K562 (cell line): ENCODE measurements at regions not wholly inside any gene's neighbourhood (a gene's known extent, or its start where the extent isn't known, plus 50 kb on each side); places are given as distances from the start of the nearest gene placed in this dataset.

Experiments used
- ATAC-seq: fragments of 200-7000 bp; cut with Tn5 transposase; 3 replicates; pipeline ENCODE4 v1.9.1; 2020; ENCODE audit warnings: moderate library complexity
- BruUV-seq: library from RNA; stranded (reverse); fragments of 400-500 nt; replicated peaks from 2 replicates; lab custom pipeline; 2021; lab: Mats Ljungman, UMichigan
- CTCF ChIA-PET: fragments of 300-600 bp; formaldehyde crosslinking; extraction: SDS; loops from one replicate; lab custom pipeline; 2021; ENCODE audit warnings: low intra/inter-chr PET ratio; lab: Yijun Ruan, JAX
- POLR2A ChIA-PET: fragments of 300-600, 350-650 bp; sonication (Branson Sonifier 250); formaldehyde crosslinking; extraction: SDS; loops from one replicate; lab custom pipeline; 2021; ENCODE audit warnings: antibody characterized with exemption, inconsistent platforms; lab: Yijun Ruan, JAX
- DNase-seq, 4 experiments: peaks; one replicate each; pipeline versions ENCODE4 v3.0.0 to v3.0.0-alpha.2; 2011 to 2018; ENCODE audit warnings: low spot score in 3 of 4, mixed read lengths in 3 of 4; ENCODE audit errors: extremely low read depth in 1 of 4
- FAIRE-seq: peaks from 2 replicates; lab custom pipeline; 2011; peaks lifted over from hg19 to GRCh38; lab: Jason Lieb, UNC
- H2AFZ ChIP-seq: 2 replicates; pipeline ENCODE4 v1.6.0; 2011; ENCODE audit warnings: low read depth, low read length, control low read depth, inconsistent platforms
- H3K27ac ChIP-seq: fragments of 200-600 bp; 3 replicates; pipeline ENCODE4 v1.8.0; 2011; ENCODE audit warnings: low read depth, mild to moderate bottlenecking, control low read depth, inconsistent platforms, low read length, moderate library complexity, mixed read lengths; ENCODE audit errors: extremely low read depth
- H3K27me3 ChIP-seq, 2 experiments: fragments of 300-600 bp in 1 of 2; 2 replicates in 1 of 2; 3 replicates in 1 of 2; pipeline versions ENCODE4 v1.6.0 to v1.8.0; 2011; ENCODE audit warnings: inconsistent platforms in 2 of 2, low read length in 2 of 2, mild to moderate bottlenecking in 1 of 2, mixed read lengths in 1 of 2, moderate library complexity in 1 of 2; ENCODE audit not compliant: control insufficient read depth in 2 of 2, insufficient read depth in 2 of 2
- H3K36me3 ChIP-seq: fragments of 300-600 bp; 3 replicates; pipeline ENCODE4 v1.8.0; 2011; ENCODE audit warnings: mild to moderate bottlenecking, low read length, inconsistent platforms; ENCODE audit not compliant: control insufficient read depth, insufficient read depth
- H3K4me1 ChIP-seq, 2 experiments: fragments of 200-600 bp in 1 of 2; replicated peaks in 1 of 2; 2 replicates in 1 of 2; 3 replicates in 1 of 2; pipeline versions ENCODE4 v1.5.1 to v1.8.0; 2011; ENCODE audit warnings: inconsistent platforms in 2 of 2, low read length in 2 of 2, mild to moderate bottlenecking in 1 of 2, mixed read lengths in 1 of 2, moderate library complexity in 1 of 2; ENCODE audit not compliant: control insufficient read depth in 2 of 2, insufficient read depth in 2 of 2
- H3K4me2 ChIP-seq: 2 replicates; pipeline ENCODE4 v1.6.1; 2011; ENCODE audit warnings: low read length, control low read depth, inconsistent platforms, mixed read lengths; ENCODE audit not compliant: insufficient read depth
- H3K4me3 ChIP-seq: fragments of 200-600 bp; sonication (generic), shearing (Covaris generic); 2 replicates; pipeline ENCODE4 v1.5.1; 2016; ENCODE audit warnings: control low read depth, inconsistent platforms
- H3K79me2 ChIP-seq: fragments of 200-600 bp; 3 replicates; pipeline ENCODE4 v1.8.0; 2011; ENCODE audit warnings: low read length, inconsistent platforms; ENCODE audit not compliant: control insufficient read depth, insufficient read depth
- H3K9ac ChIP-seq, 2 experiments: 2 replicates each; pipeline versions ENCODE4 v1.6.0 to v1.6.1; 2011; ENCODE audit warnings: low read depth in 2 of 2, low read length in 2 of 2, control low read depth in 1 of 2, inconsistent platforms in 1 of 2, mild to moderate bottlenecking in 1 of 2, mixed read lengths in 1 of 2; ENCODE audit not compliant: insufficient read depth in 1 of 2
- H3K9me1 ChIP-seq: one replicate; pipeline ENCODE4 v1.6.0; 2011; ENCODE audit warnings: inconsistent platforms, mild to moderate bottlenecking, low read length, moderate library complexity; ENCODE audit not compliant: control insufficient read depth, insufficient read depth
- H3K9me3 ChIP-seq: replicated peaks from 2 replicates; pipeline ENCODE4 v1.5.1; 2011; ENCODE audit warnings: low read depth, low read length, inconsistent platforms; ENCODE audit not compliant: control insufficient read depth, insufficient read depth
- H4K20me1 ChIP-seq: replicated peaks from 2 replicates; pipeline ENCODE4 v1.6.1; 2011; ENCODE audit warnings: low read length, inconsistent platforms, mixed read lengths; ENCODE audit not compliant: control insufficient read depth, insufficient read depth
- BRF1 ChIP-seq: IDR thresholded peaks from 3 replicates; pipeline ENCODE4 v1.6.1; 2011; ENCODE audit warnings: borderline replicate concordance, mild to moderate bottlenecking; ENCODE audit not compliant: insufficient read length; ENCODE audit errors: extremely low read depth
- CTBP1 ChIP-seq: fragments of 450-650 bp; IDR thresholded peaks from 2 replicates; pipeline ENCODE4 v1.6.1; 2016; ENCODE audit warnings: borderline replicate concordance
- ELF4 ChIP-seq: fragments of 450-650 bp; formaldehyde crosslinking; IDR thresholded peaks from 2 replicates; pipeline ENCODE4 v1.4.0; 2022; ENCODE audit warnings: missing genetic modification characterization
- ESRRB ChIP-seq: fragments of 250-450 bp; sonication (Bioruptor Pico); IDR thresholded peaks from 2 replicates; pipeline ENCODE4 v1.5.0; 2020; ENCODE audit warnings: mild to moderate bottlenecking, moderate library complexity, borderline replicate concordance
- HMG20A ChIP-seq: fragments of 450-650 bp; formaldehyde crosslinking; conservative IDR thresholded peaks from 2 replicates; pipeline ENCODE4 v1.4.0; 2020; ENCODE audit warnings: mild to moderate bottlenecking, mixed read lengths
- LEF1 ChIP-seq: fragments of 450-650 bp; IDR thresholded peaks from 2 replicates; pipeline ENCODE4 v1.6.1; 2016; ENCODE audit warnings: mild to moderate bottlenecking
- MEIS2 ChIP-seq: fragments of 450-650 bp; IDR thresholded peaks from 2 replicates; pipeline ENCODE4 v1.6.1; 2014; ENCODE audit warnings: mild to moderate bottlenecking; ENCODE audit not compliant: partially characterized antibody
- MTA2 ChIP-seq: fragments of 450-650 bp; IDR thresholded peaks from 2 replicates; pipeline ENCODE4 v1.6.1; 2016; ENCODE audit warnings: low read depth
- PHF8 ChIP-seq: fragments of 200-600 bp; sonication (generic); IDR thresholded peaks from 2 replicates; pipeline ENCODE4 v1.6.1; 2012; ENCODE audit warnings: mixed run types, mild to moderate bottlenecking, inconsistent platforms, low read length, moderate library complexity, borderline replicate concordance
- PTBP1 ChIP-seq: fragments of 200-400 bp; formaldehyde crosslinking; IDR thresholded peaks from 2 replicates; pipeline ENCODE4 v1.6.1; 2017; ENCODE audit warnings: low read depth, low read length
- RBM25 ChIP-seq: fragments of 200-400 bp; formaldehyde crosslinking; IDR thresholded peaks from 2 replicates; pipeline ENCODE4 v1.6.1; 2018; ENCODE audit warnings: low read length, low read depth, moderate library complexity; ENCODE audit not compliant: severe bottlenecking
- SMARCA5 ChIP-seq: fragments of 450-650 bp; IDR thresholded peaks from 2 replicates; pipeline ENCODE4 v1.6.1; 2016
- TCF3 ChIP-seq: sonication (generic); formaldehyde crosslinking; IDR thresholded peaks from 2 replicates; pipeline ENCODE4 v1.4.0; 2020; ENCODE audit warnings: mild to moderate bottlenecking, missing genetic modification reagents
- TFAM ChIP-seq: fragments of 250-450 bp; sonication (Bioruptor Pico); conservative IDR thresholded peaks from 2 replicates; pipeline ENCODE4 v1.5.0; 2021; ENCODE audit warnings: mild to moderate bottlenecking, moderate library complexity
- ZNF583 ChIP-seq: fragments of 250-450 bp; sonication (Bioruptor Pico); IDR thresholded peaks from 2 replicates; pipeline ENCODE4 v1.4.0; 2020
- WGBS: fragments of 100-300 bp; shearing (Covaris generic); methylation state at CpG from one replicate; pipeline ENCODE4 v1.1.6; 2016; ENCODE audit warnings: low coverage, mixed read lengths; ENCODE audit not compliant: insufficient coverage; ENCODE audit errors: missing lambda C conversion rate; 5-methylcytosine and 5-hydroxymethylcytosine counted together
- in situ Hi-C: fragments of 300-500 bp; cut with MboI; formaldehyde crosslinking; loops from 4 replicates; pipeline ENCODE4 v1.15.0; 2018; ENCODE audit warnings: inconsistent platforms, mixed read lengths
- intact Hi-C: fragments of 100-400 bp; cut with micrococcal nuclease; formaldehyde crosslinking; loops from 2 replicates; pipeline ENCODE4 v1.14.2; 2022
- TF ChIP-seq, protein P1 (sequence below): sonication (generic); formaldehyde crosslinking; IDR thresholded peaks from 2 replicates; pipeline ENCODE4 v1.8.0; 2022; ENCODE audit warnings: mild to moderate bottlenecking, missing genetic modification reagents
- TF ChIP-seq, protein P2 (sequence below): fragments of 250-450 bp; sonication (Bioruptor Pico); IDR thresholded peaks from 2 replicates; pipeline ENCODE4 v1.8.0; 2022; ENCODE audit warnings: moderate library complexity, mild to moderate bottlenecking, inconsistent platforms

DNA sequence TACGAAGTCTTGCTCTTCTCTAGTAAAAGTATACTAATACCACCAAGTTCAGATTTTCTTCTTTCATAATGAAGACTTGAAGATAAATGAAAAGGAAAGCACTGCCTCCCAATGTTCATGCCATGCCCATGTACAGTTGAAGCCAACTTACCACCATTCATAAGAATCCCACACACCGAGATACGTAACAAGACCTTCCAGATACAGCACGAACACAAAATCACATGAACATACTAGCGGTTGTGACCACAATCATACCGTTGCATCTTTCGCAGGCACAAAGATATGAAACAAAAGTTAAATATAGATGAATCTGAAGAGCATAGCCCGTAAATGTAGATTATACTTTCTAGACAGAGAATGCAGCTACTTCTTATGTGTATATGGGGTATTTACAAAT lies 412.5 kb downstream of the CBLN4 start (continued):
- TF ChIP-seq, protein P1, sequence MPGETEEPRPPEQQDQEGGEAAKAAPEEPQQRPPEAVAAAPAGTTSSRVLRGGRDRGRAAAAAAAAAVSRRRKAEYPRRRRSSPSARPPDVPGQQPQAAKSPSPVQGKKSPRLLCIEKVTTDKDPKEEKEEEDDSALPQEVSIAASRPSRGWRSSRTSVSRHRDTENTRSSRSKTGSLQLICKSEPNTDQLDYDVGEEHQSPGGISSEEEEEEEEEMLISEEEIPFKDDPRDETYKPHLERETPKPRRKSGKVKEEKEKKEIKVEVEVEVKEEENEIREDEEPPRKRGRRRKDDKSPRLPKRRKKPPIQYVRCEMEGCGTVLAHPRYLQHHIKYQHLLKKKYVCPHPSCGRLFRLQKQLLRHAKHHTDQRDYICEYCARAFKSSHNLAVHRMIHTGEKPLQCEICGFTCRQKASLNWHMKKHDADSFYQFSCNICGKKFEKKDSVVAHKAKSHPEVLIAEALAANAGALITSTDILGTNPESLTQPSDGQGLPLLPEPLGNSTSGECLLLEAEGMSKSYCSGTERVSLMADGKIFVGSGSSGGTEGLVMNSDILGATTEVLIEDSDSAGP (CRISPR knock-in tag), result no peak
- no peak for TF ChIP-seq PHF8
- TF ChIP-seq TFAM (CRISPR knock-in tag), result no peak
- TF ChIP-seq CTBP1, result no peak
- no peak for TF ChIP-seq MTA2
- no peak for TF ChIP-seq PTBP1
- no peak for TF ChIP-seq RBM25
- TF ChIP-seq, all 486 proteins: peak for 0

DNA sequence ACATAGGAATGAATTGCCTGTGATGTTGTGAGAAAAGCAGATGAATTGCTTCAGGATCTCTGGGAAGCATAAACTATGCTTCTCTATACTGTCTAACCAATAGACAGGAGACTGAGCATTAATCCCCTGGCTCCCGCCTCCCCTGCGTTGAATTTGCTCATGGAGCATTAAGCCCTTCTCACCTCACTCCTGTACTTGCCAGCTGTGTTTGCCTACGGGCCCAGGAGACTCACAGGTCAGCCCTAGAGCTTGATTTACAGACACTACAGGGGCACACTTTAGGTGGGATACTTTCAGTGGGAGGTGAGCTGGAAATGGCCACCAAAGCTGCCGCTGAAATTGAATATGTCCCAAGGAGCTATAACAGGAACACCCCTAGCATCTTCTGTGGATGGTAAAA lies 418.7 kb downstream of the CBLN4 start:
- WGBS, result 0% methylated on average over 4 of the region's 4 CpGs
- ATAC-seq, result no peak
- no peak overlapping the region for H3K27ac ChIP-seq
- ChIA-PET POLR2A (no interaction called here), CTCF (no interaction called here)
- H4K20me1 ChIP-seq, result no peaks in the 10 kb centered on the region
- in situ Hi-C loops, result no loop called here
- H3K4me1 ChIP-seq, result no peaks in the 10 kb centered on the region
- no peaks in the 10 kb centered on the region for H3K79me2 ChIP-seq
- H3K27me3 ChIP-seq, result no peaks in the 10 kb centered on the region
- FAIRE-seq, result no peak
- DNase-seq, result no peak
- no peak overlapping the region for H3K9ac ChIP-seq
- H3K4me2 ChIP-seq, result no peak overlapping the region
- TF ChIP-seq MEIS2 (no peak), HMG20A (CRISPR knock-in tag) (no peak), LEF1 (no peak), SMARCA5 (no peak), ELF4 (CRISPR knock-in tag) (no peak), TCF3 (CRISPR knock-in tag) (no peak), BRF1 (no peak), ESRRB (CRISPR knock-in tag) (no peak), ZNF583 (no peak)
- TF ChIP-seq, protein P2, sequence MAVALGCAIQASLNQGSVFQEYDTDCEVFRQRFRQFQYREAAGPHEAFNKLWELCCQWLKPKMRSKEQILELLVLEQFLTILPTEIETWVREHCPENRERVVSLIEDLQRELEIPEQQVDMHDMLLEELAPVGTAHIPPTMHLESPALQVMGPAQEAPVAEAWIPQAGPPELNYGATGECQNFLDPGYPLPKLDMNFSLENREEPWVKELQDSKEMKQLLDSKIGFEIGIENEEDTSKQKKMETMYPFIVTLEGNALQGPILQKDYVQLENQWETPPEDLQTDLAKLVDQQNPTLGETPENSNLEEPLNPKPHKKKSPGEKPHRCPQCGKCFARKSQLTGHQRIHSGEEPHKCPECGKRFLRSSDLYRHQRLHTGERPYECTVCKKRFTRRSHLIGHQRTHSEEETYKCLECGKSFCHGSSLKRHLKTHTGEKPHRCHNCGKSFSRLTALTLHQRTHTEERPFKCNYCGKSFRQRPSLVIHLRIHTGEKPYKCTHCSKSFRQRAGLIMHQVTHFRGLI (CRISPR knock-in tag), result no peak
- H2AFZ ChIP-seq, result no peak overlapping the region
- intact Hi-C loops, result no loop called here
- H3K4me3 ChIP-seq, result no peak overlapping the region
- H3K9me1 ChIP-seq, result no peaks in the 10 kb centered on the region
- H3K9me3 ChIP-seq, result no peaks in the 10 kb centered on the region
- BruUV-seq, result no TSS peak
- no peaks in the 10 kb centered on the region for H3K36me3 ChIP-seq
